HCT116 (cell line): ENCODE measurements at regions not wholly inside any gene's neighbourhood (a gene's known extent, or its start where the extent isn't known, plus 50 kb on each side); places are given as distances from the start of the nearest gene placed in this dataset.

Experiments used
- ATAC-seq: fragments of 200-7000 bp; cut with Tn5 transposase; 2 replicates; pipeline ENCODE4 v1.9.1; 2020; ENCODE audit warnings: mild to moderate bottlenecking, moderate library complexity
- BruUV-seq: library from RNA; stranded (reverse); fragments of 400-500 nt; replicated peaks from 2 replicates; lab custom pipeline; 2021; lab: Mats Ljungman, UMichigan
- CTCF ChIA-PET: fragments of 300-600 bp; sonication (Branson Sonifier 250); formaldehyde crosslinking; loops from one replicate; lab custom pipeline; 2021; ENCODE audit warnings: antibody characterized with exemption; lab: Charles Lee
- POLR2A ChIA-PET: fragments of 300-600, 350-600 bp; sonication (Branson Sonifier 250); formaldehyde crosslinking; loops from one replicate; lab custom pipeline; 2021; ENCODE audit warnings: antibody characterized with exemption; lab: Charles Lee
- RAD21 ChIA-PET, 2 experiments: fragments of 300-600 bp; sonication (Branson Sonifier 250); formaldehyde crosslinking; loops; one replicate each; lab custom pipeline; 2023; ENCODE audit warnings: low total read pairs in 2 of 2; ENCODE audit not compliant: uncharacterized antibody in 2 of 2, unreplicated experiment in 2 of 2, low non-redundant PET in 1 of 2; lab: Charles Lee
- DNase-seq: peaks from one replicate; pipeline ENCODE4 v3.0.0-alpha.2; 2010; ENCODE audit warnings: low read depth, low spot score
- H2AFZ ChIP-seq: fragments of 200-600 bp; shearing (Covaris generic), sonication (generic); 2 replicates; pipeline ENCODE4 v1.6.1; 2017; ENCODE audit warnings: low read depth, mixed run types, mixed read lengths, antibody characterized with exemption, low read length; ENCODE audit not compliant: poor library complexity, severe bottlenecking
- H3K27ac ChIP-seq: 2 replicates; pipeline ENCODE4 v1.5.1; 2012; ENCODE audit warnings: low read depth, low read length
- H3K27me3 ChIP-seq: fragments of 200-600 bp; sonication (generic); 2 replicates; pipeline ENCODE4 v1.6.1; 2016; ENCODE audit warnings: mixed run types, low read length, mixed read lengths; ENCODE audit not compliant: insufficient read depth
- H3K36me3 ChIP-seq, 2 experiments: fragments of 200-500 bp in 1 of 2; fragments of 200-600 bp in 1 of 2; sonication (Bioruptor generic) in 1 of 2; sonication (generic) in 1 of 2; 2 replicates each; pipeline versions ENCODE4 v1.5.1 to v1.6.1; 2014 to 2016; ENCODE audit warnings: low read length in 2 of 2, inconsistent platforms in 1 of 2, mixed read lengths in 1 of 2, mixed run types in 1 of 2; ENCODE audit not compliant: insufficient read depth in 2 of 2, control insufficient read depth in 1 of 2
- H3K4me1 ChIP-seq, 2 experiments: fragments of 200-600 bp in 1 of 2; sonication (generic) in 1 of 2; 2 replicates each; pipeline versions ENCODE4 v1.5.1 to v1.6.1; 2012 to 2017; ENCODE audit warnings: low read length in 2 of 2, inconsistent platforms in 1 of 2, mild to moderate bottlenecking in 1 of 2, mixed read lengths in 1 of 2, mixed run types in 1 of 2, moderate library complexity in 1 of 2; ENCODE audit not compliant: insufficient read depth in 2 of 2, control insufficient read depth in 1 of 2
- H3K4me2 ChIP-seq: fragments of 200-600 bp; sonication (generic); 2 replicates; pipeline ENCODE4 v1.6.1; 2017; ENCODE audit warnings: mixed run types, low read length, mixed read lengths
- H3K4me3 ChIP-seq, 2 experiments: fragments of 200-600 bp in 1 of 2; sonication (generic) in 1 of 2; replicated peaks in 1 of 2; 2 replicates each; pipeline ENCODE4 v1.5.1; 2011 to 2016; ENCODE audit warnings: low read length in 2 of 2, control low read depth in 1 of 2, low read depth in 1 of 2, mild to moderate bottlenecking in 1 of 2, mixed read lengths in 1 of 2, mixed run types in 1 of 2
- H3K79me2 ChIP-seq: fragments of 200-600 bp; sonication (generic); 2 replicates; pipeline ENCODE4 v1.6.1; 2017; ENCODE audit warnings: mild to moderate bottlenecking, mixed run types, low read length, moderate library complexity, mixed read lengths; ENCODE audit not compliant: insufficient read depth
- H3K9ac ChIP-seq: fragments of 200-600 bp; sonication (generic); 2 replicates; pipeline ENCODE4 v1.6.1; 2016; ENCODE audit warnings: low read length, mixed read lengths
- H3K9me2 ChIP-seq: fragments of 200-600 bp; sonication (generic), shearing (Covaris generic); 2 replicates; pipeline ENCODE4 v1.6.1; 2017; ENCODE audit warnings: mixed run types, mild to moderate bottlenecking, moderate library complexity; ENCODE audit not compliant: insufficient read depth
- H3K9me3 ChIP-seq, 2 experiments: fragments of 200-500 bp in 1 of 2; fragments of 200-600 bp in 1 of 2; sonication (Bioruptor generic) in 1 of 2; sonication (generic) in 1 of 2; 2 replicates each; pipeline ENCODE4 v1.6.1; 2014 to 2017; ENCODE audit warnings: low read length in 2 of 2, mixed read lengths in 2 of 2, inconsistent platforms in 1 of 2, low read depth in 1 of 2, mild to moderate bottlenecking in 1 of 2, mixed run types in 1 of 2, moderate library complexity in 1 of 2; ENCODE audit not compliant: control insufficient read depth in 1 of 2, insufficient read depth in 1 of 2
- H4K20me1 ChIP-seq: fragments of 200-600 bp; sonication (generic), shearing (Covaris generic); 2 replicates; pipeline ENCODE4 v1.6.1; 2017; ENCODE audit warnings: mixed run types, mild to moderate bottlenecking, moderate library complexity; ENCODE audit not compliant: insufficient read depth
- ATF3 ChIP-seq: IDR thresholded peaks from 2 replicates; pipeline ENCODE4 v1.6.1; 2012
- CTCF ChIP-seq, 3 experiments: fragments of 200-600 bp in 1 of 3; sonication (generic) in 1 of 3; IDR thresholded peaks in 2 of 3; conservative IDR thresholded peaks in 1 of 3; 2 replicates each; pipeline ENCODE4 v1.5.1; 2012 to 2017; ENCODE audit warnings: low read depth in 2 of 3, low read length in 2 of 3, antibody characterized with exemption in 1 of 3, borderline replicate concordance in 1 of 3, control low read depth in 1 of 3, mild to moderate bottlenecking in 1 of 3, mixed read lengths in 1 of 3, mixed run types in 1 of 3, moderate library complexity in 1 of 3; ENCODE audit not compliant: insufficient read depth in 1 of 3
- EGR1 ChIP-seq: IDR thresholded peaks from 2 replicates; pipeline ENCODE4 v1.6.1; 2012; ENCODE audit warnings: low read depth
- ELF1 ChIP-seq: IDR thresholded peaks from 2 replicates; pipeline ENCODE4 v1.6.1; 2012; ENCODE audit warnings: low read depth, borderline replicate concordance
- EZH2phosphoT487 ChIP-seq: fragments of 200-600 bp; IDR thresholded peaks from 2 replicates; pipeline ENCODE4 v1.6.1; 2018; ENCODE audit warnings: antibody characterized with exemption, borderline replicate concordance
- JUND ChIP-seq: IDR thresholded peaks from 2 replicates; pipeline ENCODE4 v1.6.1; 2012
- MAX ChIP-seq: IDR thresholded peaks from 2 replicates; pipeline ENCODE4 v1.6.1; 2012
- POLR2A ChIP-seq: IDR thresholded peaks from 2 replicates; pipeline ENCODE4 v1.7.0; 2011; ENCODE audit warnings: borderline replicate concordance; ENCODE audit not compliant: insufficient read depth, insufficient read length; ENCODE audit errors: extremely low read depth
- SIN3A ChIP-seq: IDR thresholded peaks from 2 replicates; pipeline ENCODE4 v1.6.1; 2012; ENCODE audit warnings: low read depth
- SRF ChIP-seq: IDR thresholded peaks from 2 replicates; pipeline ENCODE4 v1.6.1; 2012; ENCODE audit warnings: low read depth
- YY1 ChIP-seq: IDR thresholded peaks from 2 replicates; pipeline ENCODE4 v1.6.1; 2011; ENCODE audit warnings: low read length, low read depth, moderate library complexity, mild to moderate bottlenecking; ENCODE audit not compliant: insufficient replicate concordance; ENCODE audit errors: extremely low read depth
- intact Hi-C: fragments of 100-400 bp; cut with micrococcal nuclease; formaldehyde crosslinking; loops from 2 replicates; pipeline ENCODE4 v1.10.0; 2022

GRCh38 chr11:116424615-116425261 is 348.0 kb downstream of the BUD13 start:
- DNase-seq (no peak), ATAC-seq (no peak)
- Histone ChIP-seq H3K79me2 (no peaks in the 10 kb centered on the region), H3K27ac (no peak overlapping the region), H3K27me3 (peaks cover 21% of the 10 kb centered on the region; the same call in 1 of the 2 replicates), H3K4me3 (no peak overlapping the region), H3K9me3 (no peaks in the 10 kb centered on the region), H3K9ac (no peak overlapping the region), H3K36me3 (no peaks in the 10 kb centered on the region), H3K4me1 (0 out of 4 replicates have a peak, but pooled peaks cover 0 to 3% of the 10 kb centered on the region in 2 experiments), H3K9me2 (no peaks in the 10 kb centered on the region), H2AFZ (no peak overlapping the region), H3K4me2 (no peak overlapping the region), H4K20me1 (no peaks in the 10 kb centered on the region)
- POLR2A ChIA-PET = no interaction called here
- intact Hi-C loops = no loop called here
- CTCF ChIA-PET = no interaction called here
- BruUV-seq = no TSS peak
- TF ChIP-seq CTCF (IDR thresholded peaks at IDR 0.05 in 2 of 3, conservative IDR thresholded peaks at IDR 0.05 in 1 of 3; ENCODE audit: borderline replicate concordance in 1 of 3, insufficient read depth in 1 of 3, low read depth in 2 of 3, low read length in 2 of 3) = no peak
- TF ChIP-seq SIN3A = no peak
- TF ChIP-seq EGR1 = no peak
- TF ChIP-seq POLR2A = no peak
- RAD21 ChIA-PET = no interaction called here

- ChIA-PET CTCF (no interaction called here), RAD21 (no interaction called here), POLR2A (no interaction called here)
- Histone ChIP-seq H3K27me3 (peaks cover 18% of the 10 kb centered on the region), H3K9me3 (no peaks in the 10 kb centered on the region), H3K9ac (no peak overlapping the region), H3K4me2 (no peak overlapping the region), H3K79me2 (no peaks in the 10 kb centered on the region), H3K27ac (no peak overlapping the region), H3K9me2 (no peaks in the 10 kb centered on the region), H3K4me3 (no peak overlapping the region), H2AFZ (no peak overlapping the region), H4K20me1 (no peaks in the 10 kb centered on the region), H3K4me1 (0 out of 4 replicates have a peak, but pooled peaks cover 0 to 3% of the 10 kb centered on the region in 2 experiments), H3K36me3 (no peaks in the 10 kb centered on the region)
- intact Hi-C loops = no loop called here
- BruUV-seq = no TSS peak
- ATAC-seq (no peak), DNase-seq (no peak)
- TF ChIP-seq EZH2phosphoT487 (no peak), ELF1 (no peak), POLR2A (no peak), MAX (no peak), JUND (no peak), ATF3 (no peak), SIN3A (no peak), YY1 (no peak), SRF (no peak), CTCF (IDR thresholded peaks at IDR 0.05 in 2 of 3, conservative IDR thresholded peaks at IDR 0.05 in 1 of 3; ENCODE audit: borderline replicate concordance in 1 of 3, insufficient read depth in 1 of 3, low read depth in 2 of 3, low read length in 2 of 3) (no peak)
Measured at GRCh38 chr11:116422956-116423600, 349.7 kb downstream of the BUD13 start.
